ENCODE measurements at regions not wholly inside any gene's neighbourhood (a gene's known extent, or its start where the extent isn't known, plus 50 kb on each side); places are given as distances from the start of the nearest gene placed in this dataset.

DNA sequence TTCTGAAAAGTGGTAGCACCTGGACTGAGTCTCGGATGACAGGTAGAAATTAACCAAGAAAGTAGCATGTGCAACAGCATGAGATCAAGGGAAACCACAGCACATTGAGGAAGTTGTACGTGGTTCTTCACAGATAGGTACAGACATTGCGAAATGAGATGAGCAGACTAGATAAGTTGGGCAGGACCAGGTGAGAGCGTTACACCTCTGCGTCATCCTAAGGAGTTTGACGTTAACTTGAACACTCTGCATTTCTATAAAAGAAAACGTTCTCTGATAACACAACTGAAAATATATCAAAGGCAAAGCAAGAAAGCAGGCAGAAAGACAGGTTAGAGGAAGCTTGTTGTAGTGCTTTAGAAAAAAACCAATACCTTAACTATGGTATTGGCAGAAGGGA, 98.5 kb upstream of the RASSF8 start:
- ChIA-PET CTCF (no interaction called here), POLR2A (no interaction called here)
- H3K27ac Mint-ChIP-seq, result no peak overlapping the region
- DNase-seq (ENCODE audit: low spot score), result no peak
- TF ChIP-seq, protein P1, sequence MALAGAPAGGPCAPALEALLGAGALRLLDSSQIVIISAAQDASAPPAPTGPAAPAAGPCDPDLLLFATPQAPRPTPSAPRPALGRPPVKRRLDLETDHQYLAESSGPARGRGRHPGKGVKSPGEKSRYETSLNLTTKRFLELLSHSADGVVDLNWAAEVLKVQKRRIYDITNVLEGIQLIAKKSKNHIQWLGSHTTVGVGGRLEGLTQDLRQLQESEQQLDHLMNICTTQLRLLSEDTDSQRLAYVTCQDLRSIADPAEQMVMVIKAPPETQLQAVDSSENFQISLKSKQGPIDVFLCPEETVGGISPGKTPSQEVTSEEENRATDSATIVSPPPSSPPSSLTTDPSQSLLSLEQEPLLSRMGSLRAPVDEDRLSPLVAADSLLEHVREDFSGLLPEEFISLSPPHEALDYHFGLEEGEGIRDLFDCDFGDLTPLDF (CRISPR knock-in tag; IDR thresholded peaks at IDR 0.05), result no peak
- TF ChIP-seq ZNF219 (CRISPR knock-in tag; IDR thresholded peaks at IDR 0.05; ENCODE audit: borderline replicate concordance) (no peak), GABPB1 (CRISPR knock-in tag; IDR thresholded peaks at IDR 0.05) (no peak), HMGA2 (CRISPR knock-in tag; IDR thresholded peaks at IDR 0.05) (no peak), NR1H2 (CRISPR knock-in tag; IDR thresholded peaks at IDR 0.05) (no peak), ZNF317 (CRISPR knock-in tag; IDR thresholded peaks at IDR 0.05; ENCODE audit: borderline replicate concordance, low read depth) (no peak), ETV6 (CRISPR knock-in tag; IDR thresholded peaks at IDR 0.05) (no peak), ZNF138 (CRISPR knock-in tag; conservative IDR thresholded peaks at IDR 0.05) (no peak), MYBL2 (CRISPR knock-in tag; IDR thresholded peaks at IDR 0.05) (no peak)
- TF ChIP-seq, protein P2, sequence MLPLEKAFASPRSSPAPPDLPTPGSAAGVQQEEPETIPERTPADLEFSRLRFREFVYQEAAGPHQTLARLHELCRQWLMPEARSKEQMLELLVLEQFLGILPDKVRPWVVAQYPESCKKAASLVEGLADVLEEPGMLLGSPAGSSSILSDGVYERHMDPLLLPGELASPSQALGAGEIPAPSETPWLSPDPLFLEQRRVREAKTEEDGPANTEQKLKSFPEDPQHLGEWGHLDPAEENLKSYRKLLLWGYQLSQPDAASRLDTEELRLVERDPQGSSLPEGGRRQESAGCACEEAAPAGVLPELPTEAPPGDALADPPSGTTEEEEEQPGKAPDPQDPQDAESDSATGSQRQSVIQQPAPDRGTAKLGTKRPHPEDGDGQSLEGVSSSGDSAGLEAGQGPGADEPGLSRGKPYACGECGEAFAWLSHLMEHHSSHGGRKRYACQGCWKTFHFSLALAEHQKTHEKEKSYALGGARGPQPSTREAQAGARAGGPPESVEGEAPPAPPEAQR (CRISPR knock-in tag; IDR thresholded peaks at IDR 0.05), result no peak
- TF ChIP-seq, protein P3, sequence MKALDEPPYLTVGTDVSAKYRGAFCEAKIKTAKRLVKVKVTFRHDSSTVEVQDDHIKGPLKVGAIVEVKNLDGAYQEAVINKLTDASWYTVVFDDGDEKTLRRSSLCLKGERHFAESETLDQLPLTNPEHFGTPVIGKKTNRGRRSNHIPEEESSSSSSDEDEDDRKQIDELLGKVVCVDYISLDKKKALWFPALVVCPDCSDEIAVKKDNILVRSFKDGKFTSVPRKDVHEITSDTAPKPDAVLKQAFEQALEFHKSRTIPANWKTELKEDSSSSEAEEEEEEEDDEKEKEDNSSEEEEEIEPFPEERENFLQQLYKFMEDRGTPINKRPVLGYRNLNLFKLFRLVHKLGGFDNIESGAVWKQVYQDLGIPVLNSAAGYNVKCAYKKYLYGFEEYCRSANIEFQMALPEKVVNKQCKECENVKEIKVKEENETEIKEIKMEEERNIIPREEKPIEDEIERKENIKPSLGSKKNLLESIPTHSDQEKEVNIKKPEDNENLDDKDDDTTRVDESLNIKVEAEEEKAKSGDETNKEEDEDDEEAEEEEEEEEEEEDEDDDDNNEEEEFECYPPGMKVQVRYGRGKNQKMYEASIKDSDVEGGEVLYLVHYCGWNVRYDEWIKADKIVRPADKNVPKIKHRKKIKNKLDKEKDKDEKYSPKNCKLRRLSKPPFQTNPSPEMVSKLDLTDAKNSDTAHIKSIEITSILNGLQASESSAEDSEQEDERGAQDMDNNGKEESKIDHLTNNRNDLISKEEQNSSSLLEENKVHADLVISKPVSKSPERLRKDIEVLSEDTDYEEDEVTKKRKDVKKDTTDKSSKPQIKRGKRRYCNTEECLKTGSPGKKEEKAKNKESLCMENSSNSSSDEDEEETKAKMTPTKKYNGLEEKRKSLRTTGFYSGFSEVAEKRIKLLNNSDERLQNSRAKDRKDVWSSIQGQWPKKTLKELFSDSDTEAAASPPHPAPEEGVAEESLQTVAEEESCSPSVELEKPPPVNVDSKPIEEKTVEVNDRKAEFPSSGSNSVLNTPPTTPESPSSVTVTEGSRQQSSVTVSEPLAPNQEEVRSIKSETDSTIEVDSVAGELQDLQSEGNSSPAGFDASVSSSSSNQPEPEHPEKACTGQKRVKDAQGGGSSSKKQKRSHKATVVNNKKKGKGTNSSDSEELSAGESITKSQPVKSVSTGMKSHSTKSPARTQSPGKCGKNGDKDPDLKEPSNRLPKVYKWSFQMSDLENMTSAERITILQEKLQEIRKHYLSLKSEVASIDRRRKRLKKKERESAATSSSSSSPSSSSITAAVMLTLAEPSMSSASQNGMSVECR (CRISPR knock-in tag; IDR thresholded peaks at IDR 0.05; ENCODE audit: borderline replicate concordance), result no peak
- no peak for ATAC-seq
- H3K4me1 Mint-ChIP-seq, result peaks cover 4% of the 10 kb centered on the region
- no peaks in the 10 kb centered on the region for H3K9me3 Mint-ChIP-seq
- H3K36me3 Mint-ChIP-seq, result no peaks in the 10 kb centered on the region
- H3K4me3 Mint-ChIP-seq, result no peak overlapping the region
- no peaks in the 10 kb centered on the region for H3K27me3 Mint-ChIP-seq (ENCODE audit: low read depth)

DNA sequence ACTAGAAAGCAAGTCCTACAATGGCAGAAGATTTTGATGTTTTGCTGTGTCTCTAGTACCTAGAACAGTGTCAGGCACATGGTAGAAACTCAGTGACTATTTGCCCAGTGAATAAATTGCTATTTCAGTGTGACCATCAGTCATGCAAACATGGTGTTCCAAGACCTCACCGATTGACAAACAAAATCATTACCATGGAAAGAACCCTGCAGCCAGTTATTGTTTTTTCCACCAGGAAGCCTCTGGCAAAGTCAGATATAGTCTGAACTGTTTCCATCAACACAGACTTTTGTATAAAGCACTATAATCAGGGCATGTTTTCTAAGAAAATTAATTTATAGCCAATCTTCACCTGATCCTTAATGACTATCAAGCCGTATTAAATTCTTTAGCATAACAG, 97.3 kb upstream of the RASSF8 start:
- POLR2A ChIA-PET, result no interaction called here
- DNase-seq (ENCODE audit: low spot score) (no peak), ATAC-seq (no peak)
- Mint-ChIP-seq H3K4me3 (no peak overlapping the region), H3K4me1 (peaks cover 4% of the 10 kb centered on the region), H3K27ac (no peak overlapping the region), H3K27me3 (ENCODE audit: low read depth) (no peaks in the 10 kb centered on the region), H3K9me3 (no peaks in the 10 kb centered on the region), H3K36me3 (no peaks in the 10 kb centered on the region)
- CTCF ChIA-PET, result no interaction called here
- TF ChIP-seq ATF1 (CRISPR knock-in tag; IDR thresholded peaks at IDR 0.05), result no peak
- TF ChIP-seq, protein P4, sequence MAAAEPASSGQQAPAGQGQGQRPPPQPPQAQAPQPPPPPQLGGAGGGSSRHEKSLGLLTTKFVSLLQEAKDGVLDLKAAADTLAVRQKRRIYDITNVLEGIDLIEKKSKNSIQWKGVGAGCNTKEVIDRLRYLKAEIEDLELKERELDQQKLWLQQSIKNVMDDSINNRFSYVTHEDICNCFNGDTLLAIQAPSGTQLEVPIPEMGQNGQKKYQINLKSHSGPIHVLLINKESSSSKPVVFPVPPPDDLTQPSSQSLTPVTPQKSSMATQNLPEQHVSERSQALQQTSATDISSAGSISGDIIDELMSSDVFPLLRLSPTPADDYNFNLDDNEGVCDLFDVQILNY (CRISPR knock-in tag; IDR thresholded peaks at IDR 0.05), result no peak
- TF ChIP-seq, protein P5, sequence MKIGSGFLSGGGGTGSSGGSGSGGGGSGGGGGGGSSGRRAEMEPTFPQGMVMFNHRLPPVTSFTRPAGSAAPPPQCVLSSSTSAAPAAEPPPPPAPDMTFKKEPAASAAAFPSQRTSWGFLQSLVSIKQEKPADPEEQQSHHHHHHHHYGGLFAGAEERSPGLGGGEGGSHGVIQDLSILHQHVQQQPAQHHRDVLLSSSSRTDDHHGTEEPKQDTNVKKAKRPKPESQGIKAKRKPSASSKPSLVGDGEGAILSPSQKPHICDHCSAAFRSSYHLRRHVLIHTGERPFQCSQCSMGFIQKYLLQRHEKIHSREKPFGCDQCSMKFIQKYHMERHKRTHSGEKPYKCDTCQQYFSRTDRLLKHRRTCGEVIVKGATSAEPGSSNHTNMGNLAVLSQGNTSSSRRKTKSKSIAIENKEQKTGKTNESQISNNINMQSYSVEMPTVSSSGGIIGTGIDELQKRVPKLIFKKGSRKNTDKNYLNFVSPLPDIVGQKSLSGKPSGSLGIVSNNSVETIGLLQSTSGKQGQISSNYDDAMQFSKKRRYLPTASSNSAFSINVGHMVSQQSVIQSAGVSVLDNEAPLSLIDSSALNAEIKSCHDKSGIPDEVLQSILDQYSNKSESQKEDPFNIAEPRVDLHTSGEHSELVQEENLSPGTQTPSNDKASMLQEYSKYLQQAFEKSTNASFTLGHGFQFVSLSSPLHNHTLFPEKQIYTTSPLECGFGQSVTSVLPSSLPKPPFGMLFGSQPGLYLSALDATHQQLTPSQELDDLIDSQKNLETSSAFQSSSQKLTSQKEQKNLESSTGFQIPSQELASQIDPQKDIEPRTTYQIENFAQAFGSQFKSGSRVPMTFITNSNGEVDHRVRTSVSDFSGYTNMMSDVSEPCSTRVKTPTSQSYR (CRISPR knock-in tag; IDR thresholded peaks at IDR 0.05), result no peak
